ENCODE measurements at regions not wholly inside any gene's neighbourhood (a gene's known extent, or its start where the extent isn't known, plus 50 kb on each side); places are given as distances from the start of the nearest gene placed in this dataset.

GRCh38 chr16:35148748-35149147 is 1689.3 kb downstream of the TP53TG3F start:
- TF ChIP-seq CTCF (IDR thresholded peaks at IDR 0.05) (no peak), ZFX (IDR thresholded peaks at IDR 0.05; ENCODE audit: borderline replicate concordance) (no peak)
